ENCODE measurements at regions not wholly inside any gene's neighbourhood (a gene's known extent, or its start where the extent isn't known, plus 50 kb on each side); places are given as distances from the start of the nearest gene placed in this dataset.
"Not testable (repeated sequence)": the region's sequence is repeated elsewhere in the genome, so short reads cannot be mapped to it uniquely, and the experiment has no call there.

GRCh38 chr10:34058845-34059614, 724.6 kb upstream of the NRP1 start:
- DNase-seq (ENCODE audit: low read depth) = no peak
- TF ChIP-seq CTCF (IDR thresholded peaks at IDR 0.05; ENCODE audit: low read depth, low read length, missing control alignments) = no peak
- H3K4me3 ChIP-seq (ENCODE audit: low read depth, low read length) = no peak overlapping the region

DNA sequence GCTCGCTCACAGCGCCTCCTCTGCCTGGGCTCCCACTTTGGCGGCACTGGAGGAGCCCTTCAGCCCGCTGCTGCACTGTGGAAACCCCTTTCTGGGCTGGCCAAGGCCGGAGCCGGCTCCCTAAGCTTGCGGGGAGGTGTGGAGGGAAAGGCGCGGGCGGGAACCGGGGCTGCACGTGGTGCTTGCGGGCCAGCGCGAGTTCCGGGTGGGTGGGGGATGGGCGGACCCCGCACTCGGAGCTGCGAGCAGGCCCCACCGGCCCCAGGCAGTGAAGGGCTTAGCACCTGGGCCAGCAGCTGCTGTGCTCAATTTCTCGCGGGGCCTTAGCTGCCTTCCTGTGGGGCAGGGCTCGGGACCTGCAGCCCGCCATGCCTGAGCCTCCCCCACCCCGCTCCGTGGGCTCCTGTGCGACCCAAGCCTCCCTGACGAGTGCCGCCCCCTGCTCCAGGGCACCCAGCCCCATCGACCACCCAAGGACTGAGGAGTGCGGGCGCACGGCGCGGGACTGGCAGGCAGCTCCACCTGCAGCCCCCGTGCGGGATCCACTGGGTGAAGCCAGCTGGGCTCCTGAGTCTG, 721.0 kb upstream of the NRP1 start:
- not testable (repeated sequence) for H3K4me3 ChIP-seq (ENCODE audit: low read depth, low read length); DNase-seq (ENCODE audit: low read depth)

DNA sequence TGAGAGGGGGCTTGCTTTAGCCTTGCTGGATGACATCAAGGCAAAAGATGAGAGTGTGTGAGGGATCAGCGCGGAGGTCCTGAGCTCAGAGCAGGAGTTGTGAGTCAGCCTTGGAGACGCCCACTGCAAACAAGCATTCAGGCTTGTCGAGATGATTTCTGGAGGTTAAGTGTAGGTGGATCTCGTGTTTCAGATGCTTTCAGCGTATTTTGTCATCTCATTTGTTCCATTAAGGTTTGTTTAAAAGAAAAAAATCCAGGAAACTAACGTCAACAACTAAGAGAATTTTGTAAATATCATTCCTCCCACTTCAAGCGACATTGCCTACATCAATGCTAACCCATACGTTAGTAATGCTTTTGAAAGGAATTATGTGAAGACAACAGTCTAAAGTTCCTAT, 715.4 kb upstream of the NRP1 start:
- no peak overlapping the region for H3K4me3 ChIP-seq (ENCODE audit: low read depth, low read length)
- no peak for DNase-seq (ENCODE audit: low read depth)
- no peak for TF ChIP-seq CTCF (IDR thresholded peaks at IDR 0.05; ENCODE audit: low read depth, low read length, missing control alignments)

DNA sequence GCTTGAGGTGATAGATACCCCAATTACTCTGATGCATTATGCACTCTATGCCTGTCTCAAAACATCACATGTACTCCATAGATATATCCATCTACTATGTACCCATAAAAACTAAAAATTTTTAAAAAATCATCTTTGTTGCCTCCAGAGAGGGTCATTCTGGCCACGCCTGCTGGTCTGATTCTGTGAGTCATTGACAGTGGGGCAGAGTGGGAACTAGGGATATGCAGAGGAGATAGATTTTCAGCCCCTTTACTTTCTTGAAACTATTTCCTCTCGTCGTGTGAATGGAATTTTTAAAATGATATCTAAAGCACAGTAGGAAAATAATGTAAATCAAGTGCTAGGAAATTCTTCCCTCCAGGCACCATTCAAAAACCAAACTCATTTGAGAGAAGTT, 715.0 kb upstream of the NRP1 start:
- TF ChIP-seq CTCF (IDR thresholded peaks at IDR 0.05; ENCODE audit: low read depth, low read length, missing control alignments) = no peak
- no peak overlapping the region for H3K4me3 ChIP-seq (ENCODE audit: low read depth, low read length)
- DNase-seq (ENCODE audit: low read depth) = no peak

DNA sequence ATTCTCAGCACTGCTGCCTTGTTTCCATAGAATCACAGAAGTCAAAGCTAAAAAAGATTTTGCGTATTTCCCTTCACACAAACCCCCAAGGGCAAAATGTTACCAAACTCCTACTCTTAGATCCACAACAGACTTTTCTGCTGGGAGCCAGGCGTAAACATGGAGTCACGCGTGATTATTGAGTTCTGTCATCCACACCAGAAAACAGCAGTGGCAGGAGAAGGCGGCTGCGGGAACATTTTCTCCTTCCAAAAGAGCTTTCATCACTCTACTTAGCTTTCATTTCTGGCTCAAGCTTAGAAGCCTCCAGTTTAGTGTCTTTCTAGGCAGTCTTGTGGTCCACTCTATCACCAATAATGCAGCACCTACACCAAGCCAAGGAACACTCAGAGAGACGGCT, 712.9 kb upstream of the NRP1 start:
- TF ChIP-seq CTCF (IDR thresholded peaks at IDR 0.05; ENCODE audit: low read depth, low read length, missing control alignments) = no peak
- DNase-seq (ENCODE audit: low read depth) = no peak
- H3K4me3 ChIP-seq (ENCODE audit: low read depth, low read length) = no peak overlapping the region

GRCh38 chr10:34046506-34047034, 712.1 kb upstream of the NRP1 start:
- no peak for TF ChIP-seq CTCF (IDR thresholded peaks at IDR 0.05; ENCODE audit: low read depth, low read length, missing control alignments)
- no peak overlapping the region for H3K4me3 ChIP-seq (ENCODE audit: low read depth, low read length)
- DNase-seq (ENCODE audit: low read depth) = no peak

GRCh38 chr10:34045571-34046190, 711.2 kb upstream of the NRP1 start:
- no peak overlapping the region for H3K4me3 ChIP-seq (ENCODE audit: low read depth, low read length)
- DNase-seq (ENCODE audit: low read depth) = no peak
- TF ChIP-seq CTCF (IDR thresholded peaks at IDR 0.05; ENCODE audit: low read depth, low read length, missing control alignments) = no peak
